ENCODE measurements at regions not wholly inside any gene's neighbourhood (a gene's known extent, or its start where the extent isn't known, plus 50 kb on each side); places are given as distances from the start of the nearest gene placed in this dataset.
"Not testable (repeated sequence)": the region's sequence is repeated elsewhere in the genome, so short reads cannot be mapped to it uniquely, and the experiment has no call there.

GRCh38 chr17:14753383-14753782, 452.5 kb downstream of the HS3ST3B1 start:
- no peak for DNase-seq

- no peak for DNase-seq
Measured at GRCh38 chr17:14752011-14752410, 451.1 kb downstream of the HS3ST3B1 start.

GRCh38 chr17:14750866-14751265, 450.0 kb downstream of the HS3ST3B1 start:
- no peak for DNase-seq

- DNase-seq = no peak
Measured at GRCh38 chr17:14749269-14749668, 448.4 kb downstream of the HS3ST3B1 start.

GRCh38 chr17:14748036-14748710, 447.3 kb downstream of the HS3ST3B1 start:
- DNase-seq = no peak

- DNase-seq = no peak
Measured at GRCh38 chr17:14747603-14747950, 446.7 kb downstream of the HS3ST3B1 start.

GRCh38 chr17:14746822-14747602, 446.1 kb downstream of the HS3ST3B1 start:
- DNase-seq = no peak

GRCh38 chr17:14745541-14745940, 444.7 kb downstream of the HS3ST3B1 start:
- no peak for DNase-seq

- no peak for DNase-seq
Measured at GRCh38 chr17:14744761-14745473, 444.0 kb downstream of the HS3ST3B1 start.

GRCh38 chr17:14741491-14741890, 440.6 kb downstream of the HS3ST3B1 start:
- DNase-seq = no peak

GRCh38 chr17:14739656-14740431, 439.0 kb downstream of the HS3ST3B1 start:
- DNase-seq = no peak

GRCh38 chr17:14738652-14738988, 437.7 kb downstream of the HS3ST3B1 start:
- no peak for DNase-seq

- DNase-seq = no peak
Measured at GRCh38 chr17:14737984-14738651, 437.2 kb downstream of the HS3ST3B1 start.

GRCh38 chr17:14736631-14737030, 435.8 kb downstream of the HS3ST3B1 start:
- no peak for DNase-seq

GRCh38 chr17:14733376-14733775, 432.5 kb downstream of the HS3ST3B1 start:
- no peak for DNase-seq

- DNase-seq = no peak
Measured at GRCh38 chr17:14732211-14732610, 431.3 kb downstream of the HS3ST3B1 start.

GRCh38 chr17:14731591-14731990, 430.7 kb downstream of the HS3ST3B1 start:
- DNase-seq = no peak

GRCh38 chr17:14730821-14731220, 429.9 kb downstream of the HS3ST3B1 start:
- DNase-seq = no peak

- no peak for DNase-seq
Measured at GRCh38 chr17:14725729-14726128, 424.8 kb downstream of the HS3ST3B1 start.

- no peak for DNase-seq
Measured at GRCh38 chr17:14724770-14725169, 423.9 kb downstream of the HS3ST3B1 start.

GRCh38 chr17:14723349-14723748, 422.5 kb downstream of the HS3ST3B1 start:
- not testable (repeated sequence) for DNase-seq

GRCh38 chr17:14719942-14720341, 419.1 kb downstream of the HS3ST3B1 start:
- DNase-seq = no peak

- DNase-seq = no peak
Measured at GRCh38 chr17:14717859-14718258, 417.0 kb downstream of the HS3ST3B1 start.
